ENCODE measurements at regions not wholly inside any gene's neighbourhood (a gene's known extent, or its start where the extent isn't known, plus 50 kb on each side); places are given as distances from the start of the nearest gene placed in this dataset.

GRCh38 chr2:22880161-22880560 is 504.8 kb upstream of the KLHL29 start:
- TF ChIP-seq FOXP2 (optimal IDR thresholded peaks at IDR 0.05; ENCODE audit: borderline replicate concordance, extremely low read depth, extremely low read length, insufficient read depth) (no peak), TAF1 (IDR thresholded peaks at IDR 0.05; ENCODE audit: borderline replicate concordance, insufficient read depth, low read length) (no peak), SIN3A (IDR thresholded peaks at IDR 0.05; ENCODE audit: borderline replicate concordance, insufficient read depth, low read length) (no peak)

Data from PFSK-1 (cell line).